ENCODE measurements at regions not wholly inside any gene's neighbourhood (a gene's known extent, or its start where the extent isn't known, plus 50 kb on each side); places are given as distances from the start of the nearest gene placed in this dataset.
"Not testable (repeated sequence)": the region's sequence is repeated elsewhere in the genome, so short reads cannot be mapped to it uniquely, and the experiment has no call there.

- no peak overlapping the region for H2AK5ac ChIP-seq (ENCODE audit: low read length)
- no peak overlapping the region for H3K56ac ChIP-seq (ENCODE audit: low read length)
- no peak overlapping the region for H3K23ac ChIP-seq (ENCODE audit: low read length)
- H2BK15ac ChIP-seq (replicated peaks; ENCODE audit: low read depth), result no peak overlapping the region
- no peak overlapping the region for H3K27ac ChIP-seq (ENCODE audit: low read depth, low read length)
- H3K36me3 ChIP-seq (ENCODE audit: control insufficient read depth, insufficient read depth, low read length), result no peaks in the 10 kb centered on the region
- H3K4me1 ChIP-seq (ENCODE audit: control insufficient read depth, low read depth, low read length), result no peaks in the 10 kb centered on the region
- no CpG with 5 or more reads among the region's 6 CpGs for WGBS (ENCODE audit: extremely low coverage, insufficient coverage, low lambda C conversion rate)
- H3K4ac ChIP-seq (ENCODE audit: low read depth, low read length), result no peak overlapping the region
- no peaks in the 10 kb centered on the region for H3K79me2 ChIP-seq (ENCODE audit: control insufficient read depth, insufficient read depth, low read length)
- no peak overlapping the region for H3K9ac ChIP-seq (ENCODE audit: low read length)
- no peak for DNase-seq
- H3K79me1 ChIP-seq (ENCODE audit: low read length), result no peaks in the 10 kb centered on the region
- no peak overlapping the region for H4K8ac ChIP-seq (ENCODE audit: low read depth, low read length)
- H4K5ac ChIP-seq (ENCODE audit: low read length), result no peak overlapping the region
- no peak overlapping the region for H2BK5ac ChIP-seq (ENCODE audit: low read length)
- H2BK120ac ChIP-seq (ENCODE audit: low read depth, low read length), result no peak overlapping the region
- H3K4me2 ChIP-seq (ENCODE audit: low read length), result no peak overlapping the region
- H3K27me3 ChIP-seq (ENCODE audit: insufficient read depth, low read length, poor library complexity), result no peaks in the 10 kb centered on the region
- H3K18ac ChIP-seq (ENCODE audit: low read length), result no peak overlapping the region
- H3K4me3 ChIP-seq (ENCODE audit: low read length), result no peak overlapping the region
Observed at GRCh38 chr18:71221405-71221804, 932.6 kb downstream of the SOCS6 start.

GRCh38 chr18:71212739-71213138 is 923.9 kb downstream of the SOCS6 start:
- H3K4me3 ChIP-seq (ENCODE audit: low read length); H3K79me2 ChIP-seq (ENCODE audit: control insufficient read depth, insufficient read depth, low read length); H2BK120ac ChIP-seq (ENCODE audit: low read depth, low read length); DNase-seq; H2BK15ac ChIP-seq (replicated peaks; ENCODE audit: low read depth); H3K23ac ChIP-seq (ENCODE audit: low read length); H3K4ac ChIP-seq (ENCODE audit: low read depth, low read length); H2BK5ac ChIP-seq (ENCODE audit: low read length); H4K8ac ChIP-seq (ENCODE audit: low read depth, low read length); H3K36me3 ChIP-seq (ENCODE audit: control insufficient read depth, insufficient read depth, low read length); H3K79me1 ChIP-seq (ENCODE audit: low read length); H3K56ac ChIP-seq (ENCODE audit: low read length); H2AK5ac ChIP-seq (ENCODE audit: low read length); H3K18ac ChIP-seq (ENCODE audit: low read length); H3K4me1 ChIP-seq (ENCODE audit: control insufficient read depth, low read depth, low read length); H4K5ac ChIP-seq (ENCODE audit: low read length); H3K27me3 ChIP-seq (ENCODE audit: insufficient read depth, low read length, poor library complexity); H3K9ac ChIP-seq (ENCODE audit: low read length); H3K27ac ChIP-seq (ENCODE audit: low read depth, low read length); H3K4me2 ChIP-seq (ENCODE audit: low read length): not testable (repeated sequence)
- no CpG with 5 or more reads among the region's 26 CpGs for WGBS (ENCODE audit: extremely low coverage, insufficient coverage, low lambda C conversion rate)

GRCh38 chr18:71212222-71212621 is 923.4 kb downstream of the SOCS6 start:
- no peak for DNase-seq
- no CpG with 5 or more reads among the region's 33 CpGs for WGBS (ENCODE audit: extremely low coverage, insufficient coverage, low lambda C conversion rate)

GRCh38 chr18:71209944-71210343 is 921.1 kb downstream of the SOCS6 start:
- no peak overlapping the region for H2AK5ac ChIP-seq (ENCODE audit: low read length)
- no peaks in the 10 kb centered on the region for H3K27me3 ChIP-seq (ENCODE audit: insufficient read depth, low read length, poor library complexity)
- no peak overlapping the region for H3K27ac ChIP-seq (ENCODE audit: low read depth, low read length)
- no peak overlapping the region for H3K4me2 ChIP-seq (ENCODE audit: low read length)
- no peak overlapping the region for H3K23ac ChIP-seq (ENCODE audit: low read length)
- H2BK15ac ChIP-seq (replicated peaks; ENCODE audit: low read depth), result no peak overlapping the region
- H3K4me3 ChIP-seq (ENCODE audit: low read length), result no peak overlapping the region
- no peaks in the 10 kb centered on the region for H3K79me1 ChIP-seq (ENCODE audit: low read length)
- H3K4me1 ChIP-seq (ENCODE audit: control insufficient read depth, low read depth, low read length), result no peaks in the 10 kb centered on the region
- no peak overlapping the region for H3K9ac ChIP-seq (ENCODE audit: low read length)
- no peaks in the 10 kb centered on the region for H3K79me2 ChIP-seq (ENCODE audit: control insufficient read depth, insufficient read depth, low read length)
- H3K56ac ChIP-seq (ENCODE audit: low read length), result no peak overlapping the region
- no peak overlapping the region for H2BK5ac ChIP-seq (ENCODE audit: low read length)
- H3K36me3 ChIP-seq (ENCODE audit: control insufficient read depth, insufficient read depth, low read length), result no peaks in the 10 kb centered on the region
- H3K4ac ChIP-seq (ENCODE audit: low read depth, low read length), result no peak overlapping the region
- H4K8ac ChIP-seq (ENCODE audit: low read depth, low read length), result no peak overlapping the region
- no peak overlapping the region for H2BK120ac ChIP-seq (ENCODE audit: low read depth, low read length)
- no peak overlapping the region for H3K18ac ChIP-seq (ENCODE audit: low read length)
- WGBS (ENCODE audit: extremely low coverage, insufficient coverage, low lambda C conversion rate), result no CpG with 5 or more reads among the region's 2 CpGs
- no peak overlapping the region for H4K5ac ChIP-seq (ENCODE audit: low read length)
- DNase-seq, result no peak

More at GRCh38 chr18:71212222-71212621, 923.4 kb downstream of the SOCS6 start:
- H3K4me3 ChIP-seq (ENCODE audit: low read length), result no peak overlapping the region
- no peaks in the 10 kb centered on the region for H3K79me1 ChIP-seq (ENCODE audit: low read length)
- no peak overlapping the region for H3K27ac ChIP-seq (ENCODE audit: low read depth, low read length)
- H3K9ac ChIP-seq (ENCODE audit: low read length), result no peak overlapping the region
- H4K5ac ChIP-seq (ENCODE audit: low read length), result no peak overlapping the region
- no peak overlapping the region for H3K4ac ChIP-seq (ENCODE audit: low read depth, low read length)
- no peak overlapping the region for H2BK120ac ChIP-seq (ENCODE audit: low read depth, low read length)
- no peak overlapping the region for H4K8ac ChIP-seq (ENCODE audit: low read depth, low read length)
- H2BK15ac ChIP-seq (replicated peaks; ENCODE audit: low read depth), result no peak overlapping the region
- H3K27me3 ChIP-seq (ENCODE audit: insufficient read depth, low read length, poor library complexity), result no peaks in the 10 kb centered on the region
- no peak overlapping the region for H2AK5ac ChIP-seq (ENCODE audit: low read length)
- H3K79me2 ChIP-seq (ENCODE audit: control insufficient read depth, insufficient read depth, low read length), result no peaks in the 10 kb centered on the region
- H3K4me2 ChIP-seq (ENCODE audit: low read length), result no peak overlapping the region
- H3K4me1 ChIP-seq (ENCODE audit: control insufficient read depth, low read depth, low read length), result no peaks in the 10 kb centered on the region
- H3K18ac ChIP-seq (ENCODE audit: low read length), result no peak overlapping the region
- H2BK5ac ChIP-seq (ENCODE audit: low read length), result no peak overlapping the region
- H3K56ac ChIP-seq (ENCODE audit: low read length), result no peak overlapping the region
- H3K36me3 ChIP-seq (ENCODE audit: control insufficient read depth, insufficient read depth, low read length), result no peaks in the 10 kb centered on the region
- no peak overlapping the region for H3K23ac ChIP-seq (ENCODE audit: low read length)

DNA sequence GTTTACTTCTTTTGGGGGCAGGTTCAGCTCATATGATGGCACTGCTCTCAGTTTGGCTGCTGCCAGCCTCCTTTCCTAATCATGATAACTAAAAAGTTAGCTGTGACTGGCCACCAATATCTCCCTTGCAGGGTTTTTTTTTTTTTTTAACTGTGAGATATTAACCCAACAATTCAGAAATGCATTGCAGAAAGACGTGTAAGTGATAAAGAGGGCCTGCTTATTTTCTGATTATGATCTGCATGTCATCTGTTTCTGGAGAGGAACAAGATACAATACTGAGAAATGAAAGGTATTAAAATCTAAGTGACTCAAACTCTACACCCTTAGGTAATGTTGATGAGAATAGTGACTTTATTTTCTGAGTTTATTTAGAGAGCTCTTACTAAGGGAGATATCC is 905.6 kb downstream of the SOCS6 start:
- H2BK120ac ChIP-seq (ENCODE audit: low read depth, low read length), result no peak overlapping the region
- H3K36me3 ChIP-seq (ENCODE audit: control insufficient read depth, insufficient read depth, low read length), result no peaks in the 10 kb centered on the region
- no peak overlapping the region for H3K18ac ChIP-seq (ENCODE audit: low read length)
- DNase-seq, result no peak
- H4K8ac ChIP-seq (ENCODE audit: low read depth, low read length), result no peak overlapping the region
- no peaks in the 10 kb centered on the region for H3K27me3 ChIP-seq (ENCODE audit: insufficient read depth, low read length, poor library complexity)
- no peak overlapping the region for H3K4ac ChIP-seq (ENCODE audit: low read depth, low read length)
- H3K79me2 ChIP-seq (ENCODE audit: control insufficient read depth, insufficient read depth, low read length), result no peaks in the 10 kb centered on the region
- H2BK5ac ChIP-seq (ENCODE audit: low read length), result no peak overlapping the region
- no peak overlapping the region for H3K4me2 ChIP-seq (ENCODE audit: low read length)
- H3K79me1 ChIP-seq (ENCODE audit: low read length), result no peaks in the 10 kb centered on the region
- H3K4me3 ChIP-seq (ENCODE audit: low read length), result no peak overlapping the region
- H3K9ac ChIP-seq (ENCODE audit: low read length), result no peak overlapping the region
- no CpG with 5 or more reads among the region's 1 CpG for WGBS (ENCODE audit: extremely low coverage, insufficient coverage, low lambda C conversion rate)
- no peak overlapping the region for H2BK15ac ChIP-seq (replicated peaks; ENCODE audit: low read depth)
- H3K27ac ChIP-seq (ENCODE audit: low read depth, low read length), result no peak overlapping the region
- no peaks in the 10 kb centered on the region for H3K4me1 ChIP-seq (ENCODE audit: control insufficient read depth, low read depth, low read length)
- H3K56ac ChIP-seq (ENCODE audit: low read length), result no peak overlapping the region
- H4K5ac ChIP-seq (ENCODE audit: low read length), result no peak overlapping the region
- H2AK5ac ChIP-seq (ENCODE audit: low read length), result no peak overlapping the region
- no peak overlapping the region for H3K23ac ChIP-seq (ENCODE audit: low read length)

DNA sequence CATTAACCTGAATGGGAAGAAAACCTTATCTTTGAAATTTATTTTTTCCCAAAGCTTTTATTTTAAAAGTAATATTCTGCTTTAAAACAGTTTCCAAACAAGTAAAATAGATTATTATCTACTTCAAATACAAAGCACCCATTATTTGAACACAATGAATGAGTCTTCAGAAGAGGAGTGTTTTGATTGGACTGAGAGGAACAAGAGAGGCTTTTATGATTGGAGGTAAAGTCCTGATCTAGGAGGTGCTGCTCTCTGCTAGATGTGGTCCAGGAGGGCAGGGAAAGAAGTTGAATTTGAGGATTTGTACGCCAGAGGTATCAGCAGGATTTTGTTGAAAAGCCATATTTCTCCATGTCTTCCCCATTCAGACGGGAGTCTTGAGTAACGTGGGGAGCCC is 900.7 kb downstream of the SOCS6 start:
- WGBS (ENCODE audit: extremely low coverage, insufficient coverage, low lambda C conversion rate), result no CpG with 5 or more reads among the region's 3 CpGs

More for the DNA sequence above, 900.7 kb downstream of the SOCS6 start:
- Histone ChIP-seq H3K27me3 (ENCODE audit: insufficient read depth, low read length, poor library complexity) (no peaks in the 10 kb centered on the region), H3K23ac (ENCODE audit: low read length) (no peak overlapping the region), H3K56ac (ENCODE audit: low read length) (no peak overlapping the region), H3K18ac (ENCODE audit: low read length) (no peak overlapping the region), H3K4me2 (ENCODE audit: low read length) (no peak overlapping the region), H2AK5ac (ENCODE audit: low read length) (no peak overlapping the region), H3K4ac (ENCODE audit: low read depth, low read length) (no peak overlapping the region), H4K5ac (ENCODE audit: low read length) (no peak overlapping the region), H3K27ac (ENCODE audit: low read depth, low read length) (no peak overlapping the region), H2BK120ac (ENCODE audit: low read depth, low read length) (no peak overlapping the region), H3K79me1 (ENCODE audit: low read length) (no peaks in the 10 kb centered on the region), H2BK5ac (ENCODE audit: low read length) (no peak overlapping the region), H3K4me1 (ENCODE audit: control insufficient read depth, low read depth, low read length) (no peaks in the 10 kb centered on the region), H4K8ac (ENCODE audit: low read depth, low read length) (no peak overlapping the region), H3K4me3 (ENCODE audit: low read length) (no peak overlapping the region), H3K36me3 (ENCODE audit: control insufficient read depth, insufficient read depth, low read length) (no peaks in the 10 kb centered on the region), H2BK15ac (replicated peaks; ENCODE audit: low read depth) (no peak overlapping the region), H3K79me2 (ENCODE audit: control insufficient read depth, insufficient read depth, low read length) (no peaks in the 10 kb centered on the region), H3K9ac (ENCODE audit: low read length) (no peak overlapping the region)
- no peak for DNase-seq
